OCI-LY3 (cell line): ENCODE measurements at regions not wholly inside any gene's neighbourhood (a gene's known extent, or its start where the extent isn't known, plus 50 kb on each side); places are given as distances from the start of the nearest gene placed in this dataset.

Source experiments
- EZH2phosphoT487 ChIP-seq: fragments of 200-600 bp; shearing (Covaris generic); IDR thresholded peaks from 2 replicates; pipeline ENCODE4 v1.6.1; 2018; ENCODE audit warnings: antibody characterized with exemption, mixed run types, low read depth
- TF ChIP-seq, protein P1 (sequence below): fragments of 200-600, 300-600 bp; sonication (generic); IDR thresholded peaks from 2 replicates; pipeline ENCODE4 v1.5.1; 2014; ENCODE audit warnings: antibody characterized with exemption, low read length, low read depth

DNA sequence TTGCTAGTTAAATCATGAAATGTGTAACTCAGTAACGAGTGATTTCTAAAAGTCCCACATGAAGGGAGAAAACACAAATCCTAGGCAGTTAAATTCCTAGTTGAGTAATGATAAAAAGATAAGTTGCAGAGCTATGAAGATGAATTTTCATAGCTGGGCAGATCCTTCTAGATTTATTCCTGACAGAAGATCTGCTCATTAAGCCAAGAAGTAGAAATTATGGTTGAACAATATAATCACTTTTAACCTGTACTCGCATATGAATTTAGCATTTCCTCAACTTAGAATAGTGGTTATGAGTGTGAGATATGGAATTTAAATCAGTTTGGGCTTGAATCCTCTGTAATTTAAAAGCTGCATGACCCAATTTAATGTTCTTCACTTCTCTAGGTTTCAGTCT is 359.2 kb upstream of the HSF2 start:
- TF ChIP-seq, protein P1, sequence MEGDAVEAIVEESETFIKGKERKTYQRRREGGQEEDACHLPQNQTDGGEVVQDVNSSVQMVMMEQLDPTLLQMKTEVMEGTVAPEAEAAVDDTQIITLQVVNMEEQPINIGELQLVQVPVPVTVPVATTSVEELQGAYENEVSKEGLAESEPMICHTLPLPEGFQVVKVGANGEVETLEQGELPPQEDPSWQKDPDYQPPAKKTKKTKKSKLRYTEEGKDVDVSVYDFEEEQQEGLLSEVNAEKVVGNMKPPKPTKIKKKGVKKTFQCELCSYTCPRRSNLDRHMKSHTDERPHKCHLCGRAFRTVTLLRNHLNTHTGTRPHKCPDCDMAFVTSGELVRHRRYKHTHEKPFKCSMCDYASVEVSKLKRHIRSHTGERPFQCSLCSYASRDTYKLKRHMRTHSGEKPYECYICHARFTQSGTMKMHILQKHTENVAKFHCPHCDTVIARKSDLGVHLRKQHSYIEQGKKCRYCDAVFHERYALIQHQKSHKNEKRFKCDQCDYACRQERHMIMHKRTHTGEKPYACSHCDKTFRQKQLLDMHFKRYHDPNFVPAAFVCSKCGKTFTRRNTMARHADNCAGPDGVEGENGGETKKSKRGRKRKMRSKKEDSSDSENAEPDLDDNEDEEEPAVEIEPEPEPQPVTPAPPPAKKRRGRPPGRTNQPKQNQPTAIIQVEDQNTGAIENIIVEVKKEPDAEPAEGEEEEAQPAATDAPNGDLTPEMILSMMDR, result no peak
- no peak for TF ChIP-seq EZH2phosphoT487
